ENCODE measurements at regions not wholly inside any gene's neighbourhood (a gene's known extent, or its start where the extent isn't known, plus 50 kb on each side); places are given as distances from the start of the nearest gene placed in this dataset.

- intact Hi-C loops (cut with DNase I), result no loop called here
- Histone ChIP-seq H3K27me3 (no peaks in the 10 kb centered on the region), H3K9me3 (no peaks in the 10 kb centered on the region), H3K4me3 (no peak overlapping the region), H3K27ac (no peak overlapping the region), H3K4me1 (no peaks in the 10 kb centered on the region), H3K36me3 (no peaks in the 10 kb centered on the region)
- TF ChIP-seq CTCF (IDR thresholded peaks at IDR 0.05), result no peak
- TF ChIP-seq POLR2A (IDR thresholded peaks at IDR 0.05), result no peak
- TF ChIP-seq POLR2AphosphoS5 (IDR thresholded peaks at IDR 0.05), result no peak
- no peak for TF ChIP-seq EP300 (IDR thresholded peaks at IDR 0.05)
- WGBS, 2 donors, result 77 to 84% methylated on average over 1 of the region's 1 CpG
- DNase-seq, result no peak
Measured at GRCh38 chr4:127000110-127000509, 632.6 kb upstream of the INTU start.

GRCh38 chr4:127000846-127001245 lies 631.9 kb upstream of the INTU start:
- Histone ChIP-seq H3K27me3 (no peaks in the 10 kb centered on the region), H3K27ac (no peak overlapping the region), H3K9me3 (no peaks in the 10 kb centered on the region), H3K36me3 (no peaks in the 10 kb centered on the region), H3K4me1 (no peaks in the 10 kb centered on the region), H3K4me3 (no peak overlapping the region)
- no peak for DNase-seq
- no peak for TF ChIP-seq CTCF (IDR thresholded peaks at IDR 0.05)
- no peak for TF ChIP-seq POLR2AphosphoS5 (IDR thresholded peaks at IDR 0.05)
- no peak for TF ChIP-seq EP300 (IDR thresholded peaks at IDR 0.05)
- no peak for TF ChIP-seq POLR2A (IDR thresholded peaks at IDR 0.05)
- intact Hi-C loops (cut with DNase I), result no loop called here
- WGBS, 2 donors, result 80 to 85% methylated on average over 2 of the region's 2 CpGs

- Histone ChIP-seq H3K4me3 (no peak overlapping the region), H3K36me3 (no peaks in the 10 kb centered on the region), H3K27me3 (no peaks in the 10 kb centered on the region), H3K4me1 (no peaks in the 10 kb centered on the region), H3K9me3 (no peaks in the 10 kb centered on the region), H3K27ac (no peak overlapping the region)
- 64 to 71% methylated on average over 2 of the region's 2 CpGs for WGBS, 2 donors
- DNase-seq, result no peak
- intact Hi-C loops (cut with DNase I), result no loop called here
- TF ChIP-seq CTCF (IDR thresholded peaks at IDR 0.05) (no peak), EP300 (IDR thresholded peaks at IDR 0.05) (no peak), POLR2AphosphoS5 (IDR thresholded peaks at IDR 0.05) (no peak), POLR2A (IDR thresholded peaks at IDR 0.05) (no peak)
Measured at GRCh38 chr4:127001933-127002332, 630.8 kb upstream of the INTU start.

GRCh38 chr4:127006446-127006877 lies 626.3 kb upstream of the INTU start:
- no peaks in the 10 kb centered on the region for H3K4me1 ChIP-seq
- no peak for DNase-seq
- intact Hi-C loops (cut with DNase I), result no loop called here

More at GRCh38 chr4:127006446-127006877, 626.3 kb upstream of the INTU start:
- Histone ChIP-seq H3K27me3 (no peaks in the 10 kb centered on the region), H3K9me3 (no peaks in the 10 kb centered on the region), H3K27ac (no peak overlapping the region), H3K4me3 (no peak overlapping the region), H3K36me3 (no peaks in the 10 kb centered on the region)
- TF ChIP-seq POLR2A (IDR thresholded peaks at IDR 0.05) (no peak), POLR2AphosphoS5 (IDR thresholded peaks at IDR 0.05) (peak in 2 of 4 donors; percentile 59 to 67), CTCF (IDR thresholded peaks at IDR 0.05) (no peak), EP300 (IDR thresholded peaks at IDR 0.05) (no peak)
